Medulla oblongata (tissue), 1 donor: ENCODE measurements at regions not wholly inside any gene's neighbourhood (a gene's known extent, or its start where the extent isn't known, plus 50 kb on each side); places are given as distances from the start of the nearest gene placed in this dataset.
A peak's percentile ranks its signal among the peaks of the same experiment; 100 is the strongest.
"Not testable (repeated sequence)": the region's sequence is repeated elsewhere in the genome, so short reads cannot be mapped to it uniquely, and the experiment has no call there.

ENCODE experiments used
- DNase-seq: peaks from one replicate; pipeline ENCODE4 v3.0.0-alpha.2; 2015; ENCODE audit errors: extremely low spot score

DNA sequence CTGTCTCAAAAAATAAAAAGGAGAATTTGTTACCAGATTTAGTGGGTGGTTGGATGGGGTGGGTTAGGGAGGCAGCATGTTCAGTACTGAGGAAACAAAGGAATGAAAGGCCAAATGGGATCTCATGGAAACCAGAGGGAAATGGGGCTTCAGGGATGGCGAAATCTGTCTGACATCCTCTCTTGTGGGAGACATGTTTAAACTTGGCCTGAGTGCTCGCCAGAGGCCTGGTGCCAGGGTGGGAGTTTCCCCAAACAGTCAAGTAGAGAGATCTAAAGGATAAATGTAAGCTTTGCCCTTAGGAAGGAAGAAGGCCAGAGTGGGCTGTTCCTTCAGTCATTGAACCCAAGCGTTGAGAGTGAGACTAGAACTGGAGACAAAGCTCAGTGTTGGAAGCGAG, 61.9 kb upstream of the AKIRIN2 start:
- DNase-seq = no peak

DNA sequence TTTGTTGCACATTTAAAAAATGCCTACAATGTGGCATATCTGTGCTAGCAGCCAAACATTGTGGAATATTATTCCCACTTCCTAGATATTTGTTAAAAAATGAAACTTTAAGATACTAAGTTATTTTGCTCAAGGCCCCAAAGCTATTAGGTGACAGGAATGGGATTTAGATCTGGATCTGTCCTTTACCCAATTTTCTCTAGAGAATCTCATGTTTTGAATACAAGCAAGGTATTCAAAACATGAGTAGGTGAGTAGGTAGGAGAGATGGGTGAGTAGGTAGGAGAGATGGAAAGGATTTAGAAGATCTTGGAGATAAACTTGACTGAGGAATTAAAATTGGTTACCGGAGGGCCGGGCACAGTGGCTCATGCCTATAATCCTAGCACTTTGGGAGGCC, 61.2 kb upstream of the AKIRIN2 start:
- no peak for DNase-seq

DNA sequence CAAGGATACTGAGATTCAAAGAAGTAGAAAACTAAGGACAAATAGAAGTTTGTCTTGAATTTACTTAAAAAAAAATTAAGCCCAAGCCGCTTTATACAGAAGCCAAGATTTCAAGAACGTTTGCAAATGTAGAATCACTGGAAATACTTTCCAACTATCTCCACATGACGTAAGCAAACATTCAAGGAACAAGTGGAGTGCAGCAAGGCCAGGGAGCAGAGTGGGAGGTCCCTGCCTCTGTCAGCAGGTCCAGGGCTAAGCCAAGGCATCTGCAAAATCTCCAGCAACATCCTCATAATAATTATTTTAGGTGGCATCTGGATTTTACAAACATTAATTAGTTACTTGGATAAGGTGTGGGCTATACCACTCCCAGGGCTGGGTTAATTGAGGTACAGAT, 60.1 kb upstream of the AKIRIN2 start:
- DNase-seq = no peak

DNA sequence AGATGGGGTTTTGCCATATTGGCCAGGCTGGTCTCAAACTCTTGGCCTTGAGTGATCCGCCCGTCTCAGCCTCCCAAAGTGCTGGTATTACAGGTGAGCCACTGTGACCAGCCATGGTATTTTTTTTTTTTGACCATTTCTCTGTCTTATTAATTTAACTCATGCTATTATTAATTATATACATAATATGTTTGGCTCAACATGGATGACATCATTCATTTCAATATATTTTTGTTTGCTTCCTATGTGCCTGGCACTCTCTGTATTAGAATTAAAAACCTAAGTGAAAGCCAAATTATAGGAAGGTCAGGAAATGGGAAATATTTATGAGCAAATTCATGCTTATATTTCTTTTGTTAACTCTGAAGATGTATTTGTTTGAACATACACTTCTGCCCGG, 55.8 kb upstream of the AKIRIN2 start:
- DNase-seq = no peak

DNA sequence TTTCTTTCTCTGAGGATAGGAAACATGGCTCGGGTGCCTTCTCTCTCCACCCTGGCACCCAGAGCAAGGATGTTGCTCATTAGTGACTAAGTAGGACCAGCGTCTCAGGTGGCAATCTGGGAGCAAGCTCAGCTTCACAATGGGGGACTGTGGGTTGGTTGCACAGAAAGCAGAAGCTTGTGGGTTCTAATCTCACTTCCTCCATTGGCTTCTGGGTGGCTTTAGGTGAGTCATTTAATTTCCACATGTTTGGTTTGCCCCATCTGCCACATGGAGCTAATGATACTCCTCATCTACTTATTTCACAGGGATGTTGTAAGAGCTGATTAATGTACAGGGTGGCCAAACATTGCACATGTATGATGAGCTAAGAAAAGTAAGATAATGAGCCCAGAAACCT, 54.8 kb upstream of the AKIRIN2 start:
- peak; percentile 54 for DNase-seq

DNA sequence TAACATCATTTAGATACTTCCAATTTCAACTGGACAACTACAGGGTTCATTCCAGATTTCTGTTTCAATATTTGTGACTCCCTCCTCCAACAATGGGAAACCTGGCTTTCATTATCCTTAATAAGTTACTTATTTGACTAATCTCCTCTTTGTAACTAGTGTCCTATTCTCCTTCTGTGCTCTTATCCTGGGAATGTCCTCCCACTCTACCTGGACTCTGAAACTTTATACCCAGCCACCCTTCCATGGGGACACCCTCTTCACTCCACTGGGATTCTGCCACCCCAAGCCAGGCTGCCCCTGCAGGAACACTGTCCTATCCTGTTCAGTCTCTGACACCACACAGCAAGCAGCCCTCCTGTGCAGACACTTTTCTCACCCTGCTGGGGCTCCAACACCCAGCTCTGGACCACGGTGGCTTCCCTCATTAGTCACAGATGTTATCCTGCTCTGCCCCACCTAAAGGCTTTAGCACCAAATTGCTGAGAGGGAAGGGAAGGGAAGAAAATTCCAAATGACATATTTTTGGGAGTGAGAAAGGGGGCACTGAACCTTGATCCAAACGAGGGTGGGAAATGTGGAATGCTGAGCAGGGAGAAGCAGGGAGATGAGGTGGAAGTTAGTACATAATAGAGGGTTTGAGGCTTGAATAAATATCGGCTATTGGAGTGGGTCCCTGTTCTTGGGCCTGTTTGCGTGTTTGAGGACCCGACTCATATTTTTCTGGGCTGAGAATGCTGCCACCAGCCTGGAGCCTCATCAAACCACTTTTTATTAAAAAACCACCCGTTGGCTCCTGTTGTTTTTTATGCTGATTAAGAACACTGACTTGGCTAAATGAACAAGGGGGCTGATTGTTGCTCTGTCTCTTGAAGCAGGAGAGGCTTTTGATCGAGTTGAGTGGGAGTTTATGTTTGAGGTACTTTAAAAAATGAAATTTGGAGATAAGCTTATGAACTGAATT, 54.0 kb upstream of the AKIRIN2 start:
- no peak for DNase-seq

DNA sequence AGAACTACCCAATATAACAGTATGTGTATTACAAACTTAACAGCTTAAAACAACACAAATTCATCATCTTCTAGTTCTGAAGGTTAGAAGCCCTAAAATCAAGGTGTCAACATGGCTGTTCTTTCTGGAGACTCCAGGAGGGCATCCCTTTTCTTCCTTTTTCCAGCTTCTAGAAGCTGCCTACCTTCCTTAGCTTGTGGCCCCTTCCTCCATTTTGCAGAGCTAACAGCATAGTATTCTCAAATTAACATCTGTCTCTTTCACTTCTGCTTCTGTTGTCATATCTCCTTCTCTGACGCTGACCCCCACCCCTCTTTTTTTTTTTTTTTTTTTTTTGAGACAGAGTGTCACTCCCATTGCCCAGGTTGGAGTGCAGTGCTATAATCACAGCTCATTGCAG, 52.8 kb upstream of the AKIRIN2 start:
- no peak for DNase-seq

DNA sequence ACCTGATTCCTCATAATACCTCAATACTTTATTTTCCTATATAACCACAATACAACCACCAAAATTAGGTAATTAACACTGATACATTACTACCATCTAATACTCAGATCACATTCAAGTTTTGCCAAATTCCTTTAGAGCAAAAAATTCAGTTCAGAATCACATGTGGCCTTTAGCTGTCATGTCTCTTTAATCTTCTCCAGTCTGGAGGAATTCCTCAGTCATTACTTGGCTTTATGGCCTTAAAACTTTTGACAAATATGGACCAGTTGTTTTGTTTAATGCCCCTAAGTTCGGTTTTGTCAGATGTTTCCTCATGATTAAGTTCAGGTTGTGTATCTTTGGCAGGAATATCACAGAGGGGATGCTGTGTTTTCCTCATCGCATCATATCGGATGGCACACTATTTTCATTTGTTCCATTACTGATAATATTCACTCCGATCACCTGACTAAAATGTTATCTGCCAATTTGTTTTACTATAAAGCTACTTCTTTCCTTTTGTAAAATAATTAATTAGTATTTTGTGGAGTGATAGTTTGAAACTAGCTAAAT, 51.2 kb upstream of the AKIRIN2 start:
- DNase-seq = no peak

DNA sequence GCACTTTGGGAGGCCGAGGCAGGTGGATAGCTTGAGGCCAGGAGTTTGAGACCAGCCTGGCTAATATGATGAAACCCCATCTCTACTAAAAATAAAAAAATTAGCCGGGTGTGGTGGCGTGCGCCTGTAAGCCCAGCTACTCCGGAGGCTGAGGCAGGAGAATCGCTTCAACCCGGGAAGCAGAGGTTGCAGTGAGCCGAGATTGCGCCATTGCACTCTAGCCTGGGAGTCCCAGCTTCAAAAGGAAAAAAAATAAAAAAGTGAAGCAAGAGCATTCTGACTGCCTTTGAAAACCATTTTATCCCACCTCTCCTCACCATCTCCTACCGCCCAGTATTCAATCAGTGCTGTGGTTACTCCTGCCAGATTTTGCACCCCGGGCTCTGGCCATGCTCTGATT, 50.5 kb upstream of the AKIRIN2 start:
- not testable (repeated sequence) for DNase-seq
